ENCODE measurements at regions not wholly inside any gene's neighbourhood (a gene's known extent, or its start where the extent isn't known, plus 50 kb on each side); places are given as distances from the start of the nearest gene placed in this dataset.

GRCh38 chr2:185108588-185108987 lies 510.3 kb downstream of the ZNF804A start:
- Histone ChIP-seq H3K36me3 (replicated peaks; ENCODE audit: insufficient read depth, low read depth) (no peaks in the 10 kb centered on the region), H3K79me2 (no peaks in the 10 kb centered on the region), H3K4me3 (no peak overlapping the region), H3K9me2 (replicated peaks; ENCODE audit: insufficient read depth) (no peaks in the 10 kb centered on the region), H3K4me1 (ENCODE audit: insufficient read depth) (no peaks in the 10 kb centered on the region), H4K20me1 (ENCODE audit: insufficient read depth, poor library complexity, severe bottlenecking) (no peaks in the 10 kb centered on the region), H3K9me3 (ENCODE audit: low read depth) (no peaks in the 10 kb centered on the region), H3K27ac (no peak overlapping the region), H3K27me3 (no peaks in the 10 kb centered on the region), H2AFZ (no peak overlapping the region), H3K4me2 (no peak overlapping the region)
- DNase-seq (ENCODE audit: low spot score), result no peak
- WGBS (ENCODE audit: low lambda C conversion rate, missing lambda C conversion rate), result 77% methylated on average over 2 of the region's 2 CpGs
- TF ChIP-seq EZH2 (IDR thresholded peaks at IDR 0.05; ENCODE audit: borderline replicate concordance) (no peak), CTCF (IDR thresholded peaks at IDR 0.05; ENCODE audit: poor library complexity) (no peak), EZH2phosphoT487 (IDR thresholded peaks at IDR 0.05; ENCODE audit: low read depth, severe bottlenecking, unreplicated experiment) (no peak)

- no peaks in the 10 kb centered on the region for H3K79me2 ChIP-seq
- H4K20me1 ChIP-seq (ENCODE audit: insufficient read depth, poor library complexity, severe bottlenecking), result no peaks in the 10 kb centered on the region
- TF ChIP-seq CTCF (IDR thresholded peaks at IDR 0.05; ENCODE audit: poor library complexity) (no peak), EZH2phosphoT487 (IDR thresholded peaks at IDR 0.05; ENCODE audit: low read depth, severe bottlenecking, unreplicated experiment) (no peak), EZH2 (IDR thresholded peaks at IDR 0.05; ENCODE audit: borderline replicate concordance) (no peak)
- no peaks in the 10 kb centered on the region for H3K36me3 ChIP-seq (replicated peaks; ENCODE audit: insufficient read depth, low read depth)
- no peaks in the 10 kb centered on the region for H3K27me3 ChIP-seq
- no peak overlapping the region for H3K27ac ChIP-seq
- 82% methylated on average over 1 of the region's 1 CpG for WGBS (ENCODE audit: low lambda C conversion rate, missing lambda C conversion rate)
- no peak overlapping the region for H3K4me3 ChIP-seq
- DNase-seq (ENCODE audit: low spot score), result no peak
- H2AFZ ChIP-seq, result no peak overlapping the region
- H3K9me3 ChIP-seq (ENCODE audit: low read depth), result no peaks in the 10 kb centered on the region
- no peak overlapping the region for H3K4me2 ChIP-seq
- no peaks in the 10 kb centered on the region for H3K9me2 ChIP-seq (replicated peaks; ENCODE audit: insufficient read depth)
- no peaks in the 10 kb centered on the region for H3K4me1 ChIP-seq (ENCODE audit: insufficient read depth)
Measured at GRCh38 chr2:185127412-185127811, 529.1 kb downstream of the ZNF804A start.

- Histone ChIP-seq H3K79me2 (no peaks in the 10 kb centered on the region), H4K20me1 (ENCODE audit: insufficient read depth, poor library complexity, severe bottlenecking) (no peaks in the 10 kb centered on the region), H3K27me3 (no peaks in the 10 kb centered on the region), H3K9me3 (ENCODE audit: low read depth) (no peaks in the 10 kb centered on the region), H3K4me2 (no peak overlapping the region), H3K27ac (no peak overlapping the region), H3K9me2 (replicated peaks; ENCODE audit: insufficient read depth) (no peaks in the 10 kb centered on the region), H3K36me3 (replicated peaks; ENCODE audit: insufficient read depth, low read depth) (no peaks in the 10 kb centered on the region), H3K4me3 (no peak overlapping the region), H3K4me1 (ENCODE audit: insufficient read depth) (no peaks in the 10 kb centered on the region), H2AFZ (no peak overlapping the region)
- DNase-seq (ENCODE audit: low spot score), result no peak
- TF ChIP-seq EZH2phosphoT487 (IDR thresholded peaks at IDR 0.05; ENCODE audit: low read depth, severe bottlenecking, unreplicated experiment) (no peak), EZH2 (IDR thresholded peaks at IDR 0.05; ENCODE audit: borderline replicate concordance) (no peak), CTCF (IDR thresholded peaks at IDR 0.05; ENCODE audit: poor library complexity) (no peak)
Measured at GRCh38 chr2:185128346-185128745, 530.0 kb downstream of the ZNF804A start.

- no peaks in the 10 kb centered on the region for H3K79me2 ChIP-seq
- H3K36me3 ChIP-seq (replicated peaks; ENCODE audit: insufficient read depth, low read depth), result no peaks in the 10 kb centered on the region
- H3K27me3 ChIP-seq, result no peaks in the 10 kb centered on the region
- no peaks in the 10 kb centered on the region for H3K9me3 ChIP-seq (ENCODE audit: low read depth)
- H3K4me3 ChIP-seq, result no peak overlapping the region
- 81% methylated on average over 2 of the region's 2 CpGs for WGBS (ENCODE audit: low lambda C conversion rate, missing lambda C conversion rate)
- no peak for DNase-seq (ENCODE audit: low spot score)
- H3K4me2 ChIP-seq, result no peak overlapping the region
- no peak for TF ChIP-seq CTCF (IDR thresholded peaks at IDR 0.05; ENCODE audit: poor library complexity)
- TF ChIP-seq EZH2 (IDR thresholded peaks at IDR 0.05; ENCODE audit: borderline replicate concordance), result no peak
- TF ChIP-seq EZH2phosphoT487 (IDR thresholded peaks at IDR 0.05; ENCODE audit: low read depth, severe bottlenecking, unreplicated experiment), result no peak
- H3K9me2 ChIP-seq (replicated peaks; ENCODE audit: insufficient read depth), result no peaks in the 10 kb centered on the region
- no peak overlapping the region for H3K27ac ChIP-seq
- H3K4me1 ChIP-seq (ENCODE audit: insufficient read depth), result no peaks in the 10 kb centered on the region
- H4K20me1 ChIP-seq (ENCODE audit: insufficient read depth, poor library complexity, severe bottlenecking), result no peaks in the 10 kb centered on the region
- no peak overlapping the region for H2AFZ ChIP-seq
Measured at GRCh38 chr2:185128996-185129395, 530.7 kb downstream of the ZNF804A start.

Data from hepatocyte (in vitro differentiated cells).